Neural progenitor cell (in vitro differentiated cells): ENCODE measurements at regions not wholly inside any gene's neighbourhood (a gene's known extent, or its start where the extent isn't known, plus 50 kb on each side); places are given as distances from the start of the nearest gene placed in this dataset.

Experiments used
- DNase-seq: peaks from one replicate; pipeline ENCODE4 v3.0.0-alpha.2; 2016; ENCODE audit warnings: low spot score
- H2AFZ ChIP-seq: fragments of 200-600 bp; sonication (generic); replicated peaks from 2 replicates; pipeline ENCODE4 v1.6.1; 2016; ENCODE audit warnings: antibody characterized with exemption
- H3F3A ChIP-seq: fragments of 200-600 bp; sonication (generic); 2 replicates; pipeline ENCODE4 v1.6.1; 2016; ENCODE audit warnings: antibody characterized with exemption, low read depth
- H3K27ac ChIP-seq: fragments of 200-600 bp; sonication (generic); 2 replicates; pipeline ENCODE4 v1.5.1; 2016; ENCODE audit warnings: mild to moderate bottlenecking
- H3K27me3 ChIP-seq: fragments of 200-600 bp; sonication (generic); 2 replicates; pipeline ENCODE4 v1.6.1; 2016; ENCODE audit warnings: mild to moderate bottlenecking, moderate library complexity
- H3K36me3 ChIP-seq: fragments of 200-600 bp; sonication (generic); 2 replicates; pipeline ENCODE4 v1.5.1; 2016
- H3K4me1 ChIP-seq: fragments of 200-600 bp; sonication (generic); 2 replicates; pipeline ENCODE4 v1.6.1; 2016; ENCODE audit warnings: mixed run types
- H3K4me2 ChIP-seq: fragments of 200-600 bp; sonication (generic); 2 replicates; pipeline ENCODE4 v1.6.1; 2016
- H3K4me3 ChIP-seq: fragments of 200-600 bp; sonication (generic); 2 replicates; pipeline ENCODE4 v1.5.1; 2016
- H3K79me2 ChIP-seq: fragments of 200-600 bp; sonication (generic); 2 replicates; pipeline ENCODE4 v1.6.1; 2016; ENCODE audit warnings: low read depth
- H3K9ac ChIP-seq: fragments of 200-600 bp; sonication (generic); 2 replicates; pipeline ENCODE4 v1.6.1; 2016
- H3K9me3 ChIP-seq: fragments of 200-600 bp; sonication (generic); 2 replicates; pipeline ENCODE4 v1.5.1; 2016; ENCODE audit warnings: low read depth
- H4K20me1 ChIP-seq: fragments of 200-600 bp; sonication (generic); 2 replicates; pipeline ENCODE4 v1.6.1; 2016; ENCODE audit warnings: low read depth
- H3K27ac Mint-ChIP-seq: 3 replicates; pipeline ENCODE4 v1.8.0; 2021; ENCODE audit warnings: mixed read lengths
- H3K27me3 Mint-ChIP-seq: 2 replicates; pipeline ENCODE4 v1.8.0; 2022; ENCODE audit warnings: low read depth, mild to moderate bottlenecking, inconsistent platforms, moderate library complexity, mixed read lengths; ENCODE audit not compliant: insufficient read depth
- H3K36me3 Mint-ChIP-seq: 3 replicates; pipeline ENCODE4 v1.8.0; 2021; ENCODE audit warnings: mixed read lengths
- H3K4me1 Mint-ChIP-seq: 3 replicates; pipeline ENCODE4 v1.8.0; 2021; ENCODE audit warnings: mixed read lengths
- H3K4me3 Mint-ChIP-seq: 3 replicates; pipeline ENCODE4 v1.8.0; 2021; ENCODE audit warnings: mild to moderate bottlenecking, moderate library complexity, mixed read lengths
- H3K9me3 Mint-ChIP-seq: 3 replicates; pipeline ENCODE4 v1.8.0; 2020; ENCODE audit warnings: mixed read lengths
- EZH2 ChIP-seq: fragments of 200-600 bp; sonication (generic); IDR thresholded peaks from 2 replicates; pipeline ENCODE4 v1.6.1; 2017; ENCODE audit warnings: antibody characterized with exemption, mild to moderate bottlenecking, moderate library complexity
- EZH2phosphoT487 ChIP-seq: fragments of 200-600 bp; sonication (generic); IDR thresholded peaks from 2 replicates; pipeline ENCODE4 v1.6.1; 2017; ENCODE audit warnings: antibody characterized with exemption
- TF ChIP-seq, protein P1 (sequence below): fragments of 200-600 bp; sonication (generic); IDR thresholded peaks from 2 replicates; pipeline ENCODE4 v1.5.1; 2017; ENCODE audit warnings: antibody characterized with exemption, mild to moderate bottlenecking

GRCh38 chr3:4062621-4063020 lies 240.5 kb upstream of the SETMAR start:
- Mint-ChIP-seq H3K4me1 (peaks cover 12% of the 10 kb centered on the region), H3K36me3 (no peaks in the 10 kb centered on the region), H3K27ac (no peak overlapping the region), H3K27me3 (no peaks in the 10 kb centered on the region), H3K4me3 (no peak overlapping the region), H3K9me3 (no peaks in the 10 kb centered on the region)
- no peaks in the 10 kb centered on the region for H3K27me3 ChIP-seq
- no peak overlapping the region for H3K9ac ChIP-seq
- H3K4me1 ChIP-seq, result peaks cover 23% of the 10 kb centered on the region
- no peaks in the 10 kb centered on the region for H4K20me1 ChIP-seq
- TF ChIP-seq EZH2 (no peak), EZH2phosphoT487 (no peak)
- TF ChIP-seq, protein P1, sequence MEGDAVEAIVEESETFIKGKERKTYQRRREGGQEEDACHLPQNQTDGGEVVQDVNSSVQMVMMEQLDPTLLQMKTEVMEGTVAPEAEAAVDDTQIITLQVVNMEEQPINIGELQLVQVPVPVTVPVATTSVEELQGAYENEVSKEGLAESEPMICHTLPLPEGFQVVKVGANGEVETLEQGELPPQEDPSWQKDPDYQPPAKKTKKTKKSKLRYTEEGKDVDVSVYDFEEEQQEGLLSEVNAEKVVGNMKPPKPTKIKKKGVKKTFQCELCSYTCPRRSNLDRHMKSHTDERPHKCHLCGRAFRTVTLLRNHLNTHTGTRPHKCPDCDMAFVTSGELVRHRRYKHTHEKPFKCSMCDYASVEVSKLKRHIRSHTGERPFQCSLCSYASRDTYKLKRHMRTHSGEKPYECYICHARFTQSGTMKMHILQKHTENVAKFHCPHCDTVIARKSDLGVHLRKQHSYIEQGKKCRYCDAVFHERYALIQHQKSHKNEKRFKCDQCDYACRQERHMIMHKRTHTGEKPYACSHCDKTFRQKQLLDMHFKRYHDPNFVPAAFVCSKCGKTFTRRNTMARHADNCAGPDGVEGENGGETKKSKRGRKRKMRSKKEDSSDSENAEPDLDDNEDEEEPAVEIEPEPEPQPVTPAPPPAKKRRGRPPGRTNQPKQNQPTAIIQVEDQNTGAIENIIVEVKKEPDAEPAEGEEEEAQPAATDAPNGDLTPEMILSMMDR, result no peak
- no peaks in the 10 kb centered on the region for H3K9me3 ChIP-seq
- H3K27ac ChIP-seq, result no peak overlapping the region
- no peak overlapping the region for H2AFZ ChIP-seq
- H3K79me2 ChIP-seq, result no peaks in the 10 kb centered on the region
- H3F3A ChIP-seq, result no peaks in the 10 kb centered on the region
- H3K4me3 ChIP-seq, result no peak overlapping the region
- no peaks in the 10 kb centered on the region for H3K36me3 ChIP-seq
- DNase-seq, result no peak
- no peak overlapping the region for H3K4me2 ChIP-seq

- Histone ChIP-seq H4K20me1 (no peaks in the 10 kb centered on the region), H3K79me2 (no peaks in the 10 kb centered on the region), H3K27ac (no peak overlapping the region), H3K36me3 (no peaks in the 10 kb centered on the region), H3K27me3 (no peaks in the 10 kb centered on the region), H3K4me3 (no peak overlapping the region), H2AFZ (no peak overlapping the region), H3K4me1 (peaks cover 13% of the 10 kb centered on the region), H3K4me2 (no peak overlapping the region), H3K9me3 (no peaks in the 10 kb centered on the region), H3F3A (no peaks in the 10 kb centered on the region), H3K9ac (no peak overlapping the region)
- DNase-seq, result no peak
- Mint-ChIP-seq H3K27ac (no peak overlapping the region), H3K4me1 (peaks cover 21% of the 10 kb centered on the region), H3K4me3 (no peak overlapping the region), H3K9me3 (no peaks in the 10 kb centered on the region), H3K36me3 (no peaks in the 10 kb centered on the region), H3K27me3 (no peaks in the 10 kb centered on the region)
- TF ChIP-seq EZH2phosphoT487 (no peak), EZH2 (no peak)
Measured at GRCh38 chr3:4063916-4064574, 239.1 kb upstream of the SETMAR start.

- no peak overlapping the region for H3K4me2 ChIP-seq
- no peak overlapping the region for H3K4me3 ChIP-seq
- Mint-ChIP-seq H3K4me3 (no peak overlapping the region), H3K36me3 (no peaks in the 10 kb centered on the region), H3K9me3 (no peaks in the 10 kb centered on the region), H3K27ac (no peak overlapping the region), H3K27me3 (no peaks in the 10 kb centered on the region), H3K4me1 (peaks cover 24% of the 10 kb centered on the region)
- no peaks in the 10 kb centered on the region for H3K27me3 ChIP-seq
- peaks cover 11% of the 10 kb centered on the region for H3K4me1 ChIP-seq
- H2AFZ ChIP-seq, result no peak overlapping the region
- no peaks in the 10 kb centered on the region for H3K36me3 ChIP-seq
- no peaks in the 10 kb centered on the region for H3K9me3 ChIP-seq
- no peak overlapping the region for H3K9ac ChIP-seq
- H3K27ac ChIP-seq, result no peak overlapping the region
- DNase-seq, result no peak
- H3K79me2 ChIP-seq, result no peaks in the 10 kb centered on the region
- TF ChIP-seq, protein P1, result no peak
- TF ChIP-seq EZH2phosphoT487 (no peak), EZH2 (no peak)
- H3F3A ChIP-seq, result no peaks in the 10 kb centered on the region
- no peaks in the 10 kb centered on the region for H4K20me1 ChIP-seq
Measured at GRCh38 chr3:4065085-4065484, 238.1 kb upstream of the SETMAR start.

DNA sequence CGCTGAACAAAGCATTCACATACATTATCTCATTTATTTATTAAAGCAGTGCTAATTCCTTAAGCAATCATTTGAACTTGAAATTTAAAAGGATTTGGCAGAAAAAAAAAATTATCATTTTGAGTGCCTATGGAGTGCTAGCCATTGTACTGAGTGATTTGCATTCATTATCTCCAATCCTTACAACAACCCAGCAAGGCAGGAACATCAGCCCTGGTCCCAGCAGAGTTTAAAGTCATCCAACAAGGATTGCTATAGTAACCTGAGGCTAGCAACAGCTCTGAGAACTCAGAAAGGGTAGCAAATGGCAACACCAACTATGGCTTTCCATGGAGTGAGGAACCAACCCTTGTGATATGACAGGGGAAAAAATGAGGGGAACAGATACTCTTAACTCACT lies 237.6 kb upstream of the SETMAR start:
- no peak for DNase-seq
- Mint-ChIP-seq H3K36me3 (no peaks in the 10 kb centered on the region), H3K4me3 (no peak overlapping the region), H3K4me1 (peaks cover 24% of the 10 kb centered on the region), H3K27me3 (no peaks in the 10 kb centered on the region), H3K27ac (no peak overlapping the region), H3K9me3 (no peaks in the 10 kb centered on the region)
- TF ChIP-seq, protein P1, result no peak
- no peak for TF ChIP-seq EZH2
- no peak for TF ChIP-seq EZH2phosphoT487
- no peaks in the 10 kb centered on the region for H3K36me3 ChIP-seq
- H2AFZ ChIP-seq, result no peak overlapping the region
- no peaks in the 10 kb centered on the region for H4K20me1 ChIP-seq
- H3F3A ChIP-seq, result no peaks in the 10 kb centered on the region
- H3K27ac ChIP-seq, result no peak overlapping the region
- no peak overlapping the region for H3K4me2 ChIP-seq
- H3K4me1 ChIP-seq, result peaks cover 11% of the 10 kb centered on the region
- no peak overlapping the region for H3K4me3 ChIP-seq
- no peaks in the 10 kb centered on the region for H3K27me3 ChIP-seq
- no peak overlapping the region for H3K9ac ChIP-seq
- H3K79me2 ChIP-seq, result no peaks in the 10 kb centered on the region
- H3K9me3 ChIP-seq, result no peaks in the 10 kb centered on the region
